GM12878 (cell line): ENCODE measurements at regions not wholly inside any gene's neighbourhood (a gene's known extent, or its start where the extent isn't known, plus 50 kb on each side); places are given as distances from the start of the nearest gene placed in this dataset.

Source experiments
- JUND ChIP-seq: IDR thresholded peaks from 2 replicates; pipeline ENCODE4 v1.6.1; 2012; ENCODE audit warnings: low read depth, mild to moderate bottlenecking, low read length, improper control_type of control experiment, moderate library complexity
- POLR2AphosphoS5 ChIP-seq: IDR thresholded peaks from 2 replicates; pipeline ENCODE4 v1.6.1; 2011; ENCODE audit warnings: mild to moderate bottlenecking, low read length, inconsistent platforms
- RFX5 ChIP-seq: IDR thresholded peaks from 2 replicates; pipeline ENCODE4 v1.6.1; 2011; ENCODE audit warnings: low read depth, low read length, improper control_type of control experiment
- TF ChIP-seq, protein P1 (sequence below), 3 experiments: IDR thresholded peaks in 2 of 3; conservative IDR thresholded peaks in 1 of 3; 2 replicates each; pipeline ENCODE4 v1.5.1; 2011; ENCODE audit warnings: low read depth in 3 of 3, low read length in 3 of 3, mild to moderate bottlenecking in 3 of 3, control low read depth in 2 of 3, moderate library complexity in 2 of 3, inconsistent platforms in 1 of 3, mixed read lengths in 1 of 3; ENCODE audit not compliant: control insufficient read depth in 2 of 3, insufficient read depth in 1 of 3; ENCODE audit errors: extremely low read depth in 1 of 3

DNA sequence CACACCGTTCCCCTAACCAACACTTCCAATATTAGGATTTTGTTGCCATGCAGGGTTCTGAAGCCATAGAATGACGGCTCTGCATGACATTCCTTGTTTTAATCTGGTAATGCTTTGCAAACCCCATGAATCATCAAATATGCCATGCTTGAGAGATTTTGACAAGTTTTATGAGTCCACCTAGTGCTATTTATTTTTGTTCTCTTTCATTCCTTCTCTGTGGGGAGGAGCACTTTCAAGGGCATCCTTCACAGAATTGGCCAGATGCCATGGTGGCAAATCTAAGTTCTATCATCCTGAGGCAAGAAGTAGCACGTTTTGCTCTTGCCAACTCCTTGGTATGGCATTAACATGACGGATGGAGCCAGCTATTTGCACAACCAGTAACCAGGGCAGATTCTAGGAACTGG is 268.4 kb downstream of the FAM76B start:
- TF ChIP-seq, protein P1, sequence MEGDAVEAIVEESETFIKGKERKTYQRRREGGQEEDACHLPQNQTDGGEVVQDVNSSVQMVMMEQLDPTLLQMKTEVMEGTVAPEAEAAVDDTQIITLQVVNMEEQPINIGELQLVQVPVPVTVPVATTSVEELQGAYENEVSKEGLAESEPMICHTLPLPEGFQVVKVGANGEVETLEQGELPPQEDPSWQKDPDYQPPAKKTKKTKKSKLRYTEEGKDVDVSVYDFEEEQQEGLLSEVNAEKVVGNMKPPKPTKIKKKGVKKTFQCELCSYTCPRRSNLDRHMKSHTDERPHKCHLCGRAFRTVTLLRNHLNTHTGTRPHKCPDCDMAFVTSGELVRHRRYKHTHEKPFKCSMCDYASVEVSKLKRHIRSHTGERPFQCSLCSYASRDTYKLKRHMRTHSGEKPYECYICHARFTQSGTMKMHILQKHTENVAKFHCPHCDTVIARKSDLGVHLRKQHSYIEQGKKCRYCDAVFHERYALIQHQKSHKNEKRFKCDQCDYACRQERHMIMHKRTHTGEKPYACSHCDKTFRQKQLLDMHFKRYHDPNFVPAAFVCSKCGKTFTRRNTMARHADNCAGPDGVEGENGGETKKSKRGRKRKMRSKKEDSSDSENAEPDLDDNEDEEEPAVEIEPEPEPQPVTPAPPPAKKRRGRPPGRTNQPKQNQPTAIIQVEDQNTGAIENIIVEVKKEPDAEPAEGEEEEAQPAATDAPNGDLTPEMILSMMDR (IDR thresholded peaks at IDR 0.05 in 2 of 3, conservative IDR thresholded peaks at IDR 0.05 in 1 of 3; ENCODE audit: control insufficient read depth in 2 of 3, extremely low read depth in 1 of 3, insufficient read depth in 1 of 3, low read depth in 3 of 3, low read length in 3 of 3), result no peak
- TF ChIP-seq RFX5, result no peak
- TF ChIP-seq JUND, result no peak
- TF ChIP-seq POLR2AphosphoS5, result no peak
